ENCODE measurements at regions not wholly inside any gene's neighbourhood (a gene's known extent, or its start where the extent isn't known, plus 50 kb on each side); places are given as distances from the start of the nearest gene placed in this dataset.

DNA sequence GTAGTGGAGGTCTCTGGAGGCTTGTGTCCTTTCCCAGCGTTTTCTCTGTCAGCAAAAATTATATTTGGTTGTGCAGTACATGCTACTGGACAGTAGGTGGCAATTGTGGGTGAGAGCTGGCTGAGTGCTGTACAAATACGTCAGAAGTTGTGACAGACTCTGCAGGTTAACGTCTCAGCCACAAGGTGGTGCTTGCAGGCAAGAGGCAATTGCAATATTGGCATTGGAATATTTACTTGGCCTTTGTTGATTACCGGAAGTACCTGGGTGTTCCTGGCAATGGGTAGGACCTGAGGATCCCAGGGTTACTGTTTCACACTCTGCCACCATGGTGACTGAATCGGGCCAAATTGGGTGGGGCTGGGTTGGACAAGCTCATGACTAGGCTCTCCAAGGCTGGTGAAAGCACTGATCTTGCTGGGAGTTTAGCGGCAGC lies 333.9 kb upstream of the LMO3 start:
- peak; percentile 80 to 86 for DNase-seq
- peak overlapping the region; percentile 21; the same call in 1 of the 2 replicates for H3K27ac ChIP-seq

DNA sequence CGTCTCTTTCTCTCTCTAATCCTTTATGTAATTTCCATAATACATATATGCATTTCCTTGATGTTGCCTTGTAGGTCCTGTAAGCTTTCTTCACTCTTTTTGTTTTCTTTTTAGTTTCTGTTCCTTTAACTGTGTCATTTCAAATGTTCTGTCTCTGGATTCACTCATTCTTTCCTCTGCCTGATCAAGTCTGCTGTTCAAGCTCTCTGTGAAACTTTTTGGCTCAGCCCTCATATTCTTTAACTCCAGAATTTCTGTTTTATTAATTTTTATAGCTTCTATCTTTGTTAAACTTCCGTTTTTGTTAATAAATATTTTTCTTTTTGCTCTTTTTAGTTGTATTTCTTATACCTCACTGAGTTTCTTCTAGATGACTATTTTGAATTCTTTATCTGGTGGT lies 321.3 kb upstream of the LMO3 start:
- Histone ChIP-seq H3K27ac (no peak overlapping the region), H3K4me3 (no peak overlapping the region), H3K9me3 (replicated peaks) (no peaks in the 10 kb centered on the region), H3K36me3 (no peaks in the 10 kb centered on the region), H3K27me3 (no peaks in the 10 kb centered on the region), H3K4me1 (no peaks in the 10 kb centered on the region)
- no peak for DNase-seq

More for the DNA sequence above, 333.9 kb upstream of the LMO3 start:
- no peaks in the 10 kb centered on the region for H3K27me3 ChIP-seq
- no peak overlapping the region for H3K4me3 ChIP-seq
- 0 out of 2 replicates have a peak, but pooled peaks cover 2% of the 10 kb centered on the region for H3K4me1 ChIP-seq
- no peaks in the 10 kb centered on the region; the same call in 1 of the 2 replicates for H3K9me3 ChIP-seq (replicated peaks)
- no peaks in the 10 kb centered on the region for H3K36me3 ChIP-seq

DNA sequence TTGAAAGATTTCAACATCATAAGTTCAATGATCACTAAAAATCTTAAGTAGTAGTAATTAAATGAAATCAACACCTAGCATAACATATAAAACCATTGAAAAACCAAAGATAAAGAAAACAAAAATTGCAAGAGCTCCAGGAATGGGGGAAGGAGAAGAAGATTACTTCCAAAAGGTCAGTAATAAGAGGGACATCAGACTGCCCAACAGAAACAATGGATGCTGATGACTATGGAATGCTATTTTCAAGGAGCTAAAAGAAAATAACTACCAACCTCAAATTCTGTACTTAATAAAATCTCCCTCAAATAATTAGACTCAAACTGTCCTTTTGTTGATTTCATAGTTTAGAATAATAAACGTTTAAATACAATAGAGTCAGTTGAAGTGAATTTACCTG lies 314.5 kb upstream of the LMO3 start:
- Histone ChIP-seq H3K36me3 (no peaks in the 10 kb centered on the region), H3K27ac (no peak overlapping the region)

DNA sequence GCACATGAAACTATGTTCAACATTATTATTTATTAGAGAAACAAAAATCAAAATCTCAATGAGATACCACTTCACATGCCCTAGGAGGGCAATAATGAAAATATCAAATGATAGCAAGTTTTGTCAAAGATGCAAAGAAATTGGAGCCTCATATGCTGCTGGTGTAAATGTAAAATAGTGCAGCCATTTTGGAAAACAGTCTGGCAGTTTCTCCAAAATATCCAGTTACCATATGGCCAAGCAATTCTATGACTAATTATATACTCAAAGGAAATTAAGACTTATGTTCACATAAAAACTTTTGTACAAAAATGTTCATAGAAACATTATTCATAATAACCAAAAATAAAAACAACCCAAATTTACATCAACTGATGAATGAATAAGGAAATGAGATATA lies 313.6 kb upstream of the LMO3 start:
- H3K4me1 ChIP-seq: no peaks in the 10 kb centered on the region
- H3K27me3 ChIP-seq: no peaks in the 10 kb centered on the region
- DNase-seq: no peak
- H3K27ac ChIP-seq: no peak overlapping the region
- peaks cover 8% of the 10 kb centered on the region for H3K9me3 ChIP-seq (replicated peaks)
- H3K4me3 ChIP-seq: no peak overlapping the region
- no peaks in the 10 kb centered on the region for H3K36me3 ChIP-seq

More for the DNA sequence above, 314.5 kb upstream of the LMO3 start:
- no peaks in the 10 kb centered on the region for H3K4me1 ChIP-seq
- DNase-seq: peak in 1 of 2 experiments; percentile 4
- H3K4me3 ChIP-seq: no peak overlapping the region
- H3K9me3 ChIP-seq (replicated peaks): peaks cover 8% of the 10 kb centered on the region
- H3K27me3 ChIP-seq: no peaks in the 10 kb centered on the region

DNA sequence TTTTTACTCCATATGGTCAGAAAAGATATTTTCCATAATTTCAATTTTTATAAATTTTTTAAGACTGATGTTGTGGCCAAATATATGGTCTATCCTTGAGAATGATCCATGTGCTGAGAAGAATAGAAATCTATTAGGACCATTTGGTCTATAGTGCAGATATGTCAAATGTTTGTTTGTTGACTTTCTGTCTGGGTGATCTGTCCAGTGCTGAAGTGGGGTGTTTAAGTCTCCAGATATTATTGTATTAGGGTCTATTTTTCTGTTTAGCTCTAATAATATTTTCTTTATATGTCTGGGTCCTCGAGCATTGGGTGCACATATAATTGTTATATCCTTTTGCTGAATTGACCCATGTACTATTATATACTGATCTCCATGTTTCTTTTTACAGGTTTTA lies 308.9 kb upstream of the LMO3 start:
- Histone ChIP-seq H3K9me3 (replicated peaks) (peaks cover 6% of the 10 kb centered on the region), H3K27me3 (no peaks in the 10 kb centered on the region), H3K4me3 (no peak overlapping the region), H3K4me1 (no peaks in the 10 kb centered on the region), H3K36me3 (no peaks in the 10 kb centered on the region), H3K27ac (no peak overlapping the region)
- DNase-seq: no peak

DNA sequence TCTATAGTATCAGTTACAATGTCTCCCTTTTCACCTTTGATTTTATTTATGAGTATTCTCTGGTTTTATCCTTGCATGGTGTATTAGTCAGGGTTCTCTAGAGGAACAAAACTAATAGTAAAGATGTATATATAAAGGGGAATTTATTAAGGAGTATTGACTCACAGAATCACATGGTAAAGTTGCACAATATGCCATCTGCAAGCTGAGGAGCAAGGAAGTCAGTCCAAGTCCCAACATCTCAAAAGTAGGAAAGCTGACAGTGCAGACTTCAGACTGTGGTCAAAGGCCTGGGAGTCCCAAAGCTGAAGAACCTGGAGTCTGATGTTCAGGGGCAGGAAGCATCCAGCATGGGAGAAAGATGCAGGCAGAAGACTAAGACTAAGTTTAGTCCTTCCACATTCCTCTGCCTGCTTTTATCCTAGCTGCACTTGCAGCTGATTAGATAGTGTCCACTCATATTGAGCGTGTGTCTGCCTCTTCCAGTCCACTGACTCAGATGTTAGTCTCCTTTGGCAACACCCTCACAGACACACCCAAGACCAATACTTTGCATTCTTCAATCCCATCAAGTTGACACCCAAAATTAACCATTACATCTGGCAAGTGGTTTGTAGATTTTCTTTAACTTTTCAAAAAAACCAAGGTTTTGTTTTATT lies 308.0 kb upstream of the LMO3 start:
- Histone ChIP-seq H3K36me3 (no peaks in the 10 kb centered on the region), H3K27ac (no peak overlapping the region), H3K4me3 (no peak overlapping the region), H3K27me3 (no peaks in the 10 kb centered on the region), H3K9me3 (replicated peaks) (no peaks in the 10 kb centered on the region), H3K4me1 (no peaks in the 10 kb centered on the region)
- no peak for DNase-seq

DNA sequence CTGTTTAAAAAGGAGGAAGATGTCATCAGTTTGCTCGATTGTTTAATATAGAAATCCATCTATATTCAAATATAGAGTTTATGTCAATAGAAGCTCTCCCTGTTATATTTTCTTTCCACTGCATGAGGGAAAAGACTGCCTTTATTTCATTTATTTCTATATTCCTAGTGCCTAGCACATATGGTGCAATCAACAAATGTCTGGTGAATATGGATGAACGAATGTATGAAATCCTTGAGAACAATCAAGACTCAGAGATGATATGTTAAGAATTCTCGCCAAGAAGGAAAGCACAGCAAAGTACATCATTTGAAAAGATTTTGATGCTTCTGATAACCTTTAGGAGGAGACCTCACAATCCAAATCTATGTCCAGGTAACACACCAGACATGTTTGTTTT lies 296.0 kb upstream of the LMO3 start:
- H3K36me3 ChIP-seq: no peaks in the 10 kb centered on the region
- no peak for DNase-seq

DNA sequence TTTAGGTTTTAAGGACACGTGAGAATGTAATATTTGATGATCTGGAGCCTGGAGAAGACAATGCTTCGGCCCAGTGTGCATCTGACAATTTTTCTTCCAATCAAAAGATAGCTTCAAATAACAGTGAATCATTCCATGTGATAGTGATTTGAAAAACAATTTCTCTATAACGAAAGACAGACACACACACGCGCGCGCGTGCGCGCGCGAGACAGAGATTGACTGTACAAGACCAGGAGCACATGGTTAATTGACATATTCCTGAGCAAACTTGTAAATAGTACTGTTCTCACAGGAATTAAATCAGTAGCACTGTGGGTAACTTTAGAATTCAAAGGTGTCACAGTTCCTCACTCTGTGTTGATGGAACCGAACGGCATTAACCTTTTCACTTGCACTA lies 287.5 kb upstream of the LMO3 start:
- H3K9me3 ChIP-seq (replicated peaks): no peaks in the 10 kb centered on the region
- no peaks in the 10 kb centered on the region for H3K36me3 ChIP-seq
- H3K27ac ChIP-seq: no peak overlapping the region
- no peak for DNase-seq
- no peaks in the 10 kb centered on the region for H3K27me3 ChIP-seq
- H3K4me3 ChIP-seq: no peak overlapping the region
- H3K4me1 ChIP-seq: no peaks in the 10 kb centered on the region

More for the DNA sequence above, 296.0 kb upstream of the LMO3 start:
- Histone ChIP-seq H3K4me1 (no peaks in the 10 kb centered on the region), H3K27ac (no peak overlapping the region), H3K4me3 (no peak overlapping the region), H3K27me3 (no peaks in the 10 kb centered on the region), H3K9me3 (replicated peaks) (no peaks in the 10 kb centered on the region)

DNA sequence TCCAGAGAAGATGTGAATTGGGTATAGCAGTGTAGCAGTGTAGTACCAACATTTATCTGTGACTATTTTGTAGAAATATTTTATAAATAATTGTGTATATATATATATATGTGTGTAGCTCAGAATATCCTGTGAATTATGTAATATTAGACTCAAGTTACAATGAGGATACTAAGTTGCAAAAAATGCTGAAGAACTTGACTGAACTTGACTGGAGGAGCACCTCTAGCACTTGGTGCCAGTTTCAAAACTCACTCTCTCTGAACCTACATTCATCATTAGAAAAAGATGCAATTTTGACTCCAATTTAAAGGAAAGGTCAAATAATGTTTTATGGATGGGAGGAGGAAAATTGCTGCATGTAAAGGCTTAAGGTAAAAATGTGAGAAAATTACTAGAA lies 285.7 kb upstream of the LMO3 start:
- Histone ChIP-seq H3K9me3 (replicated peaks) (no peaks in the 10 kb centered on the region), H3K4me3 (no peak overlapping the region), H3K36me3 (no peaks in the 10 kb centered on the region), H3K4me1 (no peaks in the 10 kb centered on the region), H3K27ac (no peak overlapping the region), H3K27me3 (no peaks in the 10 kb centered on the region)
- no peak for DNase-seq

DNA sequence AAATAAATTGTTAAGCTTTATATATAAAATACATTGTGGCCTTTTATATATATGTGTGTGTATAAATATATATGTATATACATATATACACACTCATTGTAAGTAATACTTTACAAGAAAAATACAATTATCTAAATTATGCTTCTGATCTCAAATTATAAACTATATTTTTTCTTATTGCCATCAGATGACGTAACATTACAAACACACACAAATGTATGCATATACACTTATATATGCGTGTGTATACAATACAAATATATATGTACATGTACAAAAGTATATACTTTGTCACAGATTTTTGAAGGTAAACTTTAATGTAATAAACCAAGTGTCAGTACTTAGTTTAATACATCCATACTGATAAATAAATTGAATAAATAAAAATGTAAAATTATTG lies 278.9 kb upstream of the LMO3 start:
- no peak overlapping the region for H3K4me3 ChIP-seq
- H3K36me3 ChIP-seq: no peaks in the 10 kb centered on the region
- no peaks in the 10 kb centered on the region for H3K9me3 ChIP-seq (replicated peaks)
- no peaks in the 10 kb centered on the region for H3K4me1 ChIP-seq
- no peaks in the 10 kb centered on the region for H3K27me3 ChIP-seq
- H3K27ac ChIP-seq: no peak overlapping the region
- DNase-seq: no peak

DNA sequence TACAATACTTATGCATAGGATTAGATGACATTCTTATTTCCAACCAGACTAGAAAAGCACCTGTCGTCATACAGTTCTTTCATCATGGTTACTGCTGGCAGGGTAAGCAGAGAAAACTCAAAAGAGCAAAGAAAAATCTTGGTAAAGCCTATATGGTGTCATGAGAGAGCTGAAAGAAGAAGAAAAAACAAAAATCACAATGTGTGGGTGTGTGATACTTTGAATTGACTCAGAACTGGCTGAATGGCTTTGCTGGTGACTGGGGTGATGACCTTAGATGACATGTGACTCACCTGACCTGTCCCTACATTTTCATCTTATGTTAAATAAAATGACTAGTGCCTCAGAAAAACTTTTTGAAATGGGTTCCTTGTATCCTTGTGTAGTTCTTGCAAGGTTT lies 278.1 kb upstream of the LMO3 start:
- Histone ChIP-seq H3K4me3 (no peak overlapping the region), H3K27me3 (no peaks in the 10 kb centered on the region), H3K27ac (no peak overlapping the region), H3K4me1 (no peaks in the 10 kb centered on the region), H3K36me3 (no peaks in the 10 kb centered on the region), H3K9me3 (replicated peaks) (no peaks in the 10 kb centered on the region)
- DNase-seq: no peak

DNA sequence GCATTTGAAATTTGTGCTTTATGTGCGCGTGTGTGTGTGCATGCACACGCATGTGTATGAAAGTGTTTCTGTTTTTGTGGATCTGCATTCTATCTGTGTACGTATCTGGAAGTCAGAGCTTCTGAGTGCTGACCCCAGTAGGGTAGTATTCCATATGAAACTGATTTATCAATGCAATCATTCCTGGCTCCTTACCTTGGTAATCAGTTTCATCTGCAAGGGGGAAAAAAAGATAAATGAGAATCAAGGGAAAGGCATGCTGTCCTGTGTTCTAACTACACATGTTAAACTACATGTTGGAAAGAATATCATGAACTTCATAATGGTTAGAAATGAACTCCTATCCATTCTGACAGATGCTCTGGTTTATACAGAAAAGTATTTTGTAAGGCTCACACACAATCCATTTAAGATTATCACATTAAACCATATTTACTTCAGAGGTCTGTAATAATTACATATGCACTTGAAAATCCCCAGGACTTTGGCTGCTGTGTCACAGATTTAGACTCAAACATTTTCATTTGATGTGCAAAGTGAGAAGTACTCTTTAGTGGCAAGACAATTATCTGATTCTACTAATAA lies 276.1 kb upstream of the LMO3 start:
- H3K4me1 ChIP-seq: no peaks in the 10 kb centered on the region
- no peak overlapping the region for H3K27ac ChIP-seq
- DNase-seq: no peak
- H3K36me3 ChIP-seq: no peaks in the 10 kb centered on the region
- H3K27me3 ChIP-seq: no peaks in the 10 kb centered on the region
- H3K4me3 ChIP-seq: no peak overlapping the region
- no peaks in the 10 kb centered on the region for H3K9me3 ChIP-seq (replicated peaks)

DNA sequence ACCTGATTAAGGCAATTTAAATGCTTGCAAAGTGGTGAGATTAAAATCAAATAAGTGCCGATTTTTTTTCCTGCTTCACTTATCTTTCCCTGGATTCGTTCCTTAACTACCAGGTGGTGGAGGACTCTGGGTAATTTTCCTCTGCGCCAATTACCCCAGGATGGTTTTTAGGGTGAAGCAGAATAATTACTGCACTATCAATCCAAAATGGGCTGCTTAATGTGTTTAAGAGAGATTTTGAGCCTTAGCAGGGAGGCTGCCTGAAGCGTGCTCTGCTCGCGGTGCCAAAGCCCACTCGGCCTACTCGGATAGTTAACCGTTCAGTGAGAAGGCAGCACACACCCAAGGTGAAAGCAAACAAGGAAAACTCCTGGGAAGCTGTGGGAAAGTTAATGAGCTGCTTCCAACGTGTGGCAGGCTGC lies 274.9 kb upstream of the LMO3 start:
- DNase-seq: peak; percentile 5 to 8
- H3K27ac ChIP-seq: no peak overlapping the region
- no peaks in the 10 kb centered on the region for H3K9me3 ChIP-seq (replicated peaks)
- H3K4me1 ChIP-seq: no peaks in the 10 kb centered on the region
- H3K27me3 ChIP-seq: no peaks in the 10 kb centered on the region
- H3K4me3 ChIP-seq: peak overlapping the region; percentile 26
- H3K36me3 ChIP-seq: no peaks in the 10 kb centered on the region

DNA sequence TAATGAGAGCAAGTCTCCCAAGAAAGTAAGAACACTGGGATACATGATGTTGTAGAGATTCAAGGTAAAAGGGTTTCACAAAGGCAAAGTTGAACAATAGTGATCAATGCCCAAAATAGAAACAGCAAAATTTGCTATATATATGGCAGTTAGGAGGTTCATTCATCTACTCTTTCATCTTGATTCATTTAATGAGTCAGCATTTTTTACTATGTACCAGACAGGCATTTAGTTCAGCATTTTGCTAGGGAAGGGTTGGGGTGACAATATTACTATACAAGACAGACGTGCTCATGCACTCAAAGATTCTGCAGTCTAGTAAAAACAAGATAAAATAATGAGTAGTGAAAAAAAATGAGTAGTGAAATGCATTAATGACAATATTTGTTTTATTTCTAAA lies 264.9 kb upstream of the LMO3 start:
- Histone ChIP-seq H3K27ac (no peak overlapping the region), H3K36me3 (no peaks in the 10 kb centered on the region), H3K9me3 (replicated peaks) (no peaks in the 10 kb centered on the region), H3K27me3 (no peaks in the 10 kb centered on the region), H3K4me3 (no peak overlapping the region), H3K4me1 (no peaks in the 10 kb centered on the region)
- DNase-seq: no peak

DNA sequence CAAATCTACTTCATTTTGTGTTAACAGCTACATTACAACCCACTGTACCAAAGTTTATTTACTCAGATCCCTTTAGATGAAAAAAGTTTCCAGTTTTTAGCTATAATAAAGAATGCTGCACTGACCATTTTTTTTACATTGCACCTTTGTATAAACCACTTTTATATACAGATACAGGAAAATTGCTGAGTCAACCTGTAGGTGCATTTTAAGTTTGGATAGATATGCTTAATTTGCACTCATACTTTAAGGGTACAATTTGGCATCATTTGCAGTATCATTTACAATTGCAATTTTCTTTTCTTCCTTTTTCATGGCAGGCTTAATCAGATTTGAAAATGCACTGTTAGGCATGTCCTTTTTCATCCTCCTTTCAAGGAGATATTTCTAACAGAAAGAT lies 257.8 kb upstream of the LMO3 start:
- no peaks in the 10 kb centered on the region for H3K36me3 ChIP-seq
- no peaks in the 10 kb centered on the region for H3K9me3 ChIP-seq (replicated peaks)
- H3K27ac ChIP-seq: no peak overlapping the region
- no peak overlapping the region for H3K4me3 ChIP-seq
- no peak for DNase-seq
- no peaks in the 10 kb centered on the region for H3K27me3 ChIP-seq
- H3K4me1 ChIP-seq: no peaks in the 10 kb centered on the region

DNA sequence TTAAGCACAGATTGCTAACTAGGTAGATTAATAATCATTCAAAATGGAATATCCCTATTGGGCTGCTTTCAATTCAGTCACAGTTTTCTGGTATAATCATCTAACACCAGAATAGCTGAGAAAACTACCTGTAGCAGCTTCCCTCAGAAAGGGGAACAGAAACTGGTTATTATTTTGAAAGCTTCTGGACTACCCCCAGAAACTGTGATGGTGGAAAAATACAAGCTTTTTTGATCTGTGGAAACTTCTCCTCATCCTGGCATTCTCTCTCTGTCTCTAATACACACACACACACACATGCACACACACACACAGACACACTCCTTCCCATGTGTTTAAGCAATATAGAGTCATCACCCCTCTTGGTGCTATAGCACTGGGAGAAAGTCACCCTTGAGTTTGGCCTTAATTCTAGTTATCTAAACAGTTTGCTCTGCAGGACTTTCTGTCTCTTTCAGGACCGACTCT lies 251.5 kb upstream of the LMO3 start:
- Histone ChIP-seq H3K27ac (no peak overlapping the region), H3K4me3 (no peak overlapping the region), H3K9me3 (replicated peaks) (no peaks in the 10 kb centered on the region), H3K4me1 (no peaks in the 10 kb centered on the region), H3K27me3 (no peaks in the 10 kb centered on the region), H3K36me3 (no peaks in the 10 kb centered on the region)
- DNase-seq: no peak
